Mesenchymal stem cell (in vitro differentiated cells and primary cell): ENCODE measurements at regions not wholly inside any gene's neighbourhood (a gene's known extent, or its start where the extent isn't known, plus 50 kb on each side); places are given as distances from the start of the nearest gene placed in this dataset.

Source experiments
- DNase-seq: peaks from one replicate; pipeline ENCODE4 v3.0.0-alpha.2; 2013
- H2AFZ ChIP-seq: one replicate; pipeline ENCODE4 v1.6.1; 2013; ENCODE audit warnings: low read depth, mild to moderate bottlenecking, control low read depth, inconsistent platforms, low read length, moderate library complexity
- H2AK5ac ChIP-seq: 2 replicates; pipeline ENCODE4 v1.6.1; 2013; ENCODE audit warnings: low read length, moderate library complexity, mild to moderate bottlenecking, inconsistent platforms; ENCODE audit not compliant: severe bottlenecking
- H2BK120ac ChIP-seq: one replicate; pipeline ENCODE4 v1.6.1; 2013; ENCODE audit warnings: low read depth, mild to moderate bottlenecking, inconsistent platforms, low read length, moderate library complexity
- H2BK12ac ChIP-seq, 2 experiments: one replicate each; pipeline ENCODE4 v1.6.1; 2013; ENCODE audit warnings: inconsistent platforms in 2 of 2, low read length in 2 of 2, mild to moderate bottlenecking in 2 of 2, moderate library complexity in 2 of 2, control low read depth in 1 of 2
- H2BK15ac ChIP-seq: one replicate; pipeline ENCODE4 v1.6.1; 2013; ENCODE audit warnings: mild to moderate bottlenecking, low read depth, inconsistent platforms; ENCODE audit not compliant: poor library complexity, severe bottlenecking
- H2BK5ac ChIP-seq: 2 replicates; pipeline ENCODE4 v1.6.1; 2013; ENCODE audit warnings: low read depth, mild to moderate bottlenecking, low read length, control low read depth, inconsistent platforms; ENCODE audit not compliant: poor library complexity, severe bottlenecking
- H3K14ac ChIP-seq, 2 experiments: one replicate each; pipeline ENCODE4 v1.6.1; 2013; ENCODE audit warnings: inconsistent platforms in 2 of 2, low read length in 2 of 2, control low read depth in 1 of 2, mild to moderate bottlenecking in 1 of 2, moderate library complexity in 1 of 2
- H3K18ac ChIP-seq, 2 experiments: one replicate each; pipeline ENCODE4 v1.6.1; 2013; ENCODE audit warnings: inconsistent platforms in 2 of 2, low read length in 2 of 2, control low read depth in 1 of 2, low read depth in 1 of 2, mild to moderate bottlenecking in 1 of 2
- H3K23ac ChIP-seq, 2 experiments: one replicate each; pipeline ENCODE4 v1.6.1; 2013; ENCODE audit warnings: inconsistent platforms in 2 of 2, low read length in 2 of 2, mild to moderate bottlenecking in 2 of 2, moderate library complexity in 2 of 2, control low read depth in 1 of 2
- H3K27ac ChIP-seq: 2 replicates; pipeline ENCODE4 v1.5.1; 2013; ENCODE audit warnings: mild to moderate bottlenecking, moderate library complexity, low read length, control low read depth, inconsistent platforms; ENCODE audit not compliant: poor library complexity, severe bottlenecking
- H3K27me3 ChIP-seq, 2 experiments: 2 replicates each; pipeline versions ENCODE4 v1.6.1 to v1.7.0; 2013; ENCODE audit warnings: low read length in 2 of 2, mild to moderate bottlenecking in 2 of 2, moderate library complexity in 2 of 2, control low read depth in 1 of 2, inconsistent platforms in 1 of 2; ENCODE audit not compliant: control insufficient read depth in 1 of 2, insufficient read depth in 1 of 2
- H3K36me3 ChIP-seq, 2 experiments: 2 replicates each; pipeline versions ENCODE4 v1.6.1 to v1.7.0; 2013; ENCODE audit warnings: low read length in 2 of 2, control low read depth in 1 of 2, inconsistent platforms in 1 of 2, low read depth in 1 of 2, mild to moderate bottlenecking in 1 of 2; ENCODE audit not compliant: insufficient read depth in 2 of 2, control insufficient read depth in 1 of 2
- H3K4ac ChIP-seq, 2 experiments: one replicate each; pipeline ENCODE4 v1.6.1; 2013; ENCODE audit warnings: inconsistent platforms in 2 of 2, low read length in 2 of 2, mild to moderate bottlenecking in 2 of 2, moderate library complexity in 2 of 2, control low read depth in 1 of 2, low read depth in 1 of 2
- H3K4me1 ChIP-seq: 2 replicates; pipeline ENCODE4 v1.6.1; 2013; ENCODE audit warnings: low read depth, low read length, control low read depth; ENCODE audit not compliant: control insufficient read depth, insufficient read depth
- H3K4me2 ChIP-seq: 2 replicates; pipeline ENCODE4 v1.6.1; 2013; ENCODE audit warnings: low read length, mild to moderate bottlenecking, inconsistent platforms; ENCODE audit not compliant: poor library complexity, severe bottlenecking
- H3K4me3 ChIP-seq, 2 experiments: 2 replicates each; pipeline versions ENCODE4 v1.5.1 to v1.7.0; 2013; ENCODE audit warnings: low read length in 2 of 2, mild to moderate bottlenecking in 2 of 2, control low read depth in 1 of 2, low read depth in 1 of 2; ENCODE audit not compliant: insufficient read depth in 1 of 2
- H3K79me1 ChIP-seq: replicated peaks from 2 replicates; pipeline ENCODE4 v1.6.1; 2013; ENCODE audit warnings: mild to moderate bottlenecking, control low read depth, low read length, inconsistent platforms; ENCODE audit not compliant: poor library complexity, severe bottlenecking
- H3K9ac ChIP-seq: 2 replicates; pipeline ENCODE4 v1.7.0; 2013; ENCODE audit warnings: mild to moderate bottlenecking, low read length, moderate library complexity
- H3K9me3 ChIP-seq: 2 replicates; pipeline ENCODE4 v1.7.0; 2013; ENCODE audit warnings: mild to moderate bottlenecking, low read length; ENCODE audit not compliant: control insufficient read depth
- H4K8ac ChIP-seq: one replicate; pipeline ENCODE4 v1.6.1; 2013; ENCODE audit warnings: inconsistent platforms, mild to moderate bottlenecking, low read length, moderate library complexity
- H4K91ac ChIP-seq: one replicate; pipeline ENCODE4 v1.6.1; 2013; ENCODE audit warnings: mild to moderate bottlenecking, low read length, inconsistent platforms
- WGBS: methylation state at CpG from one replicate; pipeline ENCODE4 v1.1.7; 2013; ENCODE audit warnings: mixed read lengths; 5-methylcytosine and 5-hydroxymethylcytosine counted together

- no peak overlapping the region for H3K4me2 ChIP-seq
- H3K27me3 ChIP-seq, result no peaks in the 10 kb centered on the region
- H2AFZ ChIP-seq, result no peak overlapping the region
- H2AK5ac ChIP-seq, result no peak overlapping the region
- no peak overlapping the region for H2BK5ac ChIP-seq
- H2BK120ac ChIP-seq, result no peak overlapping the region
- H2BK12ac ChIP-seq, result no peak overlapping the region
- no peak overlapping the region for H2BK15ac ChIP-seq
- H3K14ac ChIP-seq, result no peak overlapping the region
- no peak overlapping the region for H3K18ac ChIP-seq
- H3K4me1 ChIP-seq, result no peaks in the 10 kb centered on the region
- no peak for DNase-seq
- H3K9ac ChIP-seq, result no peak overlapping the region
- no peak overlapping the region for H3K4me3 ChIP-seq
- no peak overlapping the region for H4K8ac ChIP-seq
- H4K91ac ChIP-seq, result no peak overlapping the region
- no peaks in the 10 kb centered on the region for H3K79me1 ChIP-seq
- H3K4ac ChIP-seq, result no peak overlapping the region
- no peaks in the 10 kb centered on the region for H3K36me3 ChIP-seq
- no peaks in the 10 kb centered on the region for H3K9me3 ChIP-seq
- H3K27ac ChIP-seq, result no peak overlapping the region
- 94% methylated on average over 7 of the region's 7 CpGs for WGBS
- no peak overlapping the region for H3K23ac ChIP-seq
Measured at GRCh38 chr10:9214618-9215017, 1160.1 kb downstream of the GATA3 start.

- Histone ChIP-seq H2AK5ac (no peak overlapping the region), H4K91ac (no peak overlapping the region), H3K4ac (no peak overlapping the region), H4K8ac (no peak overlapping the region), H3K18ac (no peak overlapping the region), H3K36me3 (no peaks in the 10 kb centered on the region), H2BK120ac (no peak overlapping the region), H3K4me3 (no peak overlapping the region), H3K14ac (no peak overlapping the region), H3K27ac (no peak overlapping the region), H2BK15ac (no peak overlapping the region), H3K27me3 (no peaks in the 10 kb centered on the region), H3K9me3 (no peaks in the 10 kb centered on the region), H3K23ac (no peak overlapping the region), H2BK5ac (no peak overlapping the region), H2AFZ (no peak overlapping the region), H3K4me1 (no peaks in the 10 kb centered on the region), H3K9ac (no peak overlapping the region), H3K4me2 (no peak overlapping the region), H3K79me1 (no peaks in the 10 kb centered on the region), H2BK12ac (no peak overlapping the region)
- DNase-seq, result no peak
- 83% methylated on average over 1 of the region's 2 CpGs for WGBS
Measured at GRCh38 chr10:9215121-9215520, 1160.6 kb downstream of the GATA3 start.

GRCh38 chr10:9219860-9220259, 1165.4 kb downstream of the GATA3 start:
- no peak overlapping the region for H3K18ac ChIP-seq
- 39% methylated on average over 2 of the region's 4 CpGs for WGBS
- H3K4me3 ChIP-seq, result no peak overlapping the region
- H4K8ac ChIP-seq, result no peak overlapping the region
- H3K27me3 ChIP-seq, result no peaks in the 10 kb centered on the region
- no peak overlapping the region for H2AFZ ChIP-seq
- no peak for DNase-seq
- H3K27ac ChIP-seq, result no peak overlapping the region
- no peak overlapping the region for H3K23ac ChIP-seq
- H3K4me2 ChIP-seq, result no peak overlapping the region
- no peak overlapping the region for H2BK5ac ChIP-seq
- H2AK5ac ChIP-seq, result no peak overlapping the region
- H3K9me3 ChIP-seq, result no peaks in the 10 kb centered on the region
- H2BK15ac ChIP-seq, result no peak overlapping the region
- H3K36me3 ChIP-seq, result no peaks in the 10 kb centered on the region
- H3K14ac ChIP-seq, result no peak overlapping the region
- H3K79me1 ChIP-seq, result no peaks in the 10 kb centered on the region
- H2BK120ac ChIP-seq, result no peak overlapping the region
- no peak overlapping the region for H2BK12ac ChIP-seq
- H4K91ac ChIP-seq, result no peak overlapping the region
- H3K9ac ChIP-seq, result no peak overlapping the region
- H3K4me1 ChIP-seq, result no peaks in the 10 kb centered on the region
- H3K4ac ChIP-seq, result no peak overlapping the region

GRCh38 chr10:9222917-9223316, 1168.4 kb downstream of the GATA3 start:
- Histone ChIP-seq H3K4me3 (no peak overlapping the region), H4K91ac (no peak overlapping the region), H3K79me1 (no peaks in the 10 kb centered on the region), H2BK15ac (no peak overlapping the region), H2BK12ac (no peak overlapping the region), H3K27ac (no peak overlapping the region), H2BK120ac (no peak overlapping the region), H2BK5ac (no peak overlapping the region), H3K27me3 (no peaks in the 10 kb centered on the region), H3K23ac (no peak overlapping the region), H3K4ac (no peak overlapping the region), H2AK5ac (no peak overlapping the region), H2AFZ (no peak overlapping the region), H3K18ac (no peak overlapping the region), H3K4me1 (no peaks in the 10 kb centered on the region), H3K9me3 (no peaks in the 10 kb centered on the region), H3K14ac (no peak overlapping the region), H4K8ac (no peak overlapping the region), H3K9ac (no peak overlapping the region), H3K36me3 (no peaks in the 10 kb centered on the region), H3K4me2 (no peak overlapping the region)
- WGBS, result 25% methylated on average over 1 of the region's 3 CpGs
- DNase-seq, result peak; percentile 34
